ENCODE measurements at regions not wholly inside any gene's neighbourhood (a gene's known extent, or its start where the extent isn't known, plus 50 kb on each side); places are given as distances from the start of the nearest gene placed in this dataset.

- Histone ChIP-seq H3K36me3 (ENCODE audit: insufficient read depth, insufficient read length, low read length) (no peaks in the 10 kb centered on the region), H3K9me3 (ENCODE audit: insufficient read depth, low read length) (peaks cover 14% of the 10 kb centered on the region; the same call in 1 of the 2 replicates), H3K9ac (ENCODE audit: insufficient read length, low read depth) (no peak overlapping the region), H3K4me1 (ENCODE audit: insufficient read depth, insufficient read length) (no peaks in the 10 kb centered on the region), H3K4me3 (ENCODE audit: insufficient read length, low read depth) (no peak overlapping the region), H3K27me3 (ENCODE audit: insufficient read depth, insufficient read length) (no peaks in the 10 kb centered on the region)
- no peak for DNase-seq (ENCODE audit: low read depth, low spot score)
- TF ChIP-seq SUZ12 (IDR thresholded peaks at IDR 0.05; ENCODE audit: extremely low read depth, insufficient read depth, insufficient read length) (no peak), YY1 (IDR thresholded peaks at IDR 0.05; ENCODE audit: insufficient read depth, insufficient read length) (no peak), ZNF274 (IDR thresholded peaks at IDR 0.05; ENCODE audit: low read depth, low read length) (no peak)
These were observed 685.9 kb upstream of the LRRC4C start for GRCh38 chr11:42145311-42145710.

GRCh38 chr11:42161886-42162285, 702.4 kb upstream of the LRRC4C start:
- no peaks in the 10 kb centered on the region for H3K27me3 ChIP-seq (ENCODE audit: insufficient read depth, insufficient read length)
- no peak overlapping the region for H3K4me3 ChIP-seq (ENCODE audit: insufficient read length, low read depth)
- no peak for DNase-seq (ENCODE audit: low read depth, low spot score)
- no peaks in the 10 kb centered on the region for H3K4me1 ChIP-seq (ENCODE audit: insufficient read depth, insufficient read length)
- H3K9me3 ChIP-seq (ENCODE audit: insufficient read depth, low read length) = no peaks in the 10 kb centered on the region
- TF ChIP-seq SUZ12 (IDR thresholded peaks at IDR 0.05; ENCODE audit: extremely low read depth, insufficient read depth, insufficient read length) (no peak), YY1 (IDR thresholded peaks at IDR 0.05; ENCODE audit: insufficient read depth, insufficient read length) (no peak), ZNF274 (IDR thresholded peaks at IDR 0.05; ENCODE audit: low read depth, low read length) (no peak)
- H3K9ac ChIP-seq (ENCODE audit: insufficient read length, low read depth) = no peak overlapping the region
- H3K36me3 ChIP-seq (ENCODE audit: insufficient read depth, insufficient read length, low read length) = no peaks in the 10 kb centered on the region

DNA sequence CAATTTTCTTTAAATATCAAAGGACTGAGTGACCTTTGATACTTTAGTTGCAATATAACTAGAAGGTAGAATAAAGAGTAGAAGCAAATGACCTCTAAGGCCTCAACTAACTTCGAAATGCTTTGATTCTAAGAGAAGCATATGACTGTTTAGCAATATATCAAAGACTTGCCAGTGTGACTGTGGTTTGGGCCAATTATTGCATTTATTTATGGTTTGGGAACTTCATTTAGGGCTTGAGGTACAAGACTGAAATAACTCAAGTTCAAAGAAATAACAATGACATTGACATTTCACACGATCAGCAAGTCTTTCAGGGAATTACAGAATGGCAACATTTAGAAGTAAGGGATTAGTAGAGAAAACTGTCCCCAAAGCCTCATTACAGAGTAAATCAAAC, 709.7 kb upstream of the LRRC4C start:
- Histone ChIP-seq H3K9me3 (ENCODE audit: insufficient read depth, low read length) (no peaks in the 10 kb centered on the region), H3K4me1 (ENCODE audit: insufficient read depth, insufficient read length) (no peaks in the 10 kb centered on the region), H3K9ac (ENCODE audit: insufficient read length, low read depth) (no peak overlapping the region), H3K36me3 (ENCODE audit: insufficient read depth, insufficient read length, low read length) (no peaks in the 10 kb centered on the region), H3K4me3 (ENCODE audit: insufficient read length, low read depth) (no peak overlapping the region), H3K27me3 (ENCODE audit: insufficient read depth, insufficient read length) (no peaks in the 10 kb centered on the region)
- DNase-seq (ENCODE audit: low read depth, low spot score) = no peak
- TF ChIP-seq ZNF274 (IDR thresholded peaks at IDR 0.05; ENCODE audit: low read depth, low read length) (no peak), SUZ12 (IDR thresholded peaks at IDR 0.05; ENCODE audit: extremely low read depth, insufficient read depth, insufficient read length) (no peak), YY1 (IDR thresholded peaks at IDR 0.05; ENCODE audit: insufficient read depth, insufficient read length) (no peak)

GRCh38 chr11:42170601-42171000, 711.1 kb upstream of the LRRC4C start:
- no peak overlapping the region for H3K9ac ChIP-seq (ENCODE audit: insufficient read length, low read depth)
- no peaks in the 10 kb centered on the region for H3K9me3 ChIP-seq (ENCODE audit: insufficient read depth, low read length)
- H3K4me3 ChIP-seq (ENCODE audit: insufficient read length, low read depth) = no peak overlapping the region
- no peaks in the 10 kb centered on the region for H3K27me3 ChIP-seq (ENCODE audit: insufficient read depth, insufficient read length)
- no peak for TF ChIP-seq YY1 (IDR thresholded peaks at IDR 0.05; ENCODE audit: insufficient read depth, insufficient read length)
- TF ChIP-seq ZNF274 (IDR thresholded peaks at IDR 0.05; ENCODE audit: low read depth, low read length) = no peak
- TF ChIP-seq SUZ12 (IDR thresholded peaks at IDR 0.05; ENCODE audit: extremely low read depth, insufficient read depth, insufficient read length) = no peak
- DNase-seq (ENCODE audit: low read depth, low spot score) = no peak
- no peaks in the 10 kb centered on the region for H3K36me3 ChIP-seq (ENCODE audit: insufficient read depth, insufficient read length, low read length)
- no peaks in the 10 kb centered on the region for H3K4me1 ChIP-seq (ENCODE audit: insufficient read depth, insufficient read length)

GRCh38 chr11:42171046-42171445, 711.6 kb upstream of the LRRC4C start:
- Histone ChIP-seq H3K4me1 (ENCODE audit: insufficient read depth, insufficient read length) (no peaks in the 10 kb centered on the region), H3K27me3 (ENCODE audit: insufficient read depth, insufficient read length) (no peaks in the 10 kb centered on the region), H3K9ac (ENCODE audit: insufficient read length, low read depth) (no peak overlapping the region), H3K9me3 (ENCODE audit: insufficient read depth, low read length) (no peaks in the 10 kb centered on the region), H3K36me3 (ENCODE audit: insufficient read depth, insufficient read length, low read length) (no peaks in the 10 kb centered on the region), H3K4me3 (ENCODE audit: insufficient read length, low read depth) (no peak overlapping the region)
- TF ChIP-seq SUZ12 (IDR thresholded peaks at IDR 0.05; ENCODE audit: extremely low read depth, insufficient read depth, insufficient read length) = no peak
- TF ChIP-seq ZNF274 (IDR thresholded peaks at IDR 0.05; ENCODE audit: low read depth, low read length) = no peak
- no peak for TF ChIP-seq YY1 (IDR thresholded peaks at IDR 0.05; ENCODE audit: insufficient read depth, insufficient read length)
- no peak for DNase-seq (ENCODE audit: low read depth, low spot score)

GRCh38 chr11:42172441-42172840, 713.0 kb upstream of the LRRC4C start:
- Histone ChIP-seq H3K27me3 (ENCODE audit: insufficient read depth, insufficient read length) (no peaks in the 10 kb centered on the region), H3K9ac (ENCODE audit: insufficient read length, low read depth) (no peak overlapping the region), H3K4me1 (ENCODE audit: insufficient read depth, insufficient read length) (no peaks in the 10 kb centered on the region), H3K9me3 (ENCODE audit: insufficient read depth, low read length) (no peaks in the 10 kb centered on the region), H3K36me3 (ENCODE audit: insufficient read depth, insufficient read length, low read length) (no peaks in the 10 kb centered on the region), H3K4me3 (ENCODE audit: insufficient read length, low read depth) (no peak overlapping the region)
- no peak for DNase-seq (ENCODE audit: low read depth, low spot score)
- TF ChIP-seq ZNF274 (IDR thresholded peaks at IDR 0.05; ENCODE audit: low read depth, low read length) (no peak), YY1 (IDR thresholded peaks at IDR 0.05; ENCODE audit: insufficient read depth, insufficient read length) (no peak), SUZ12 (IDR thresholded peaks at IDR 0.05; ENCODE audit: extremely low read depth, insufficient read depth, insufficient read length) (no peak)

DNA sequence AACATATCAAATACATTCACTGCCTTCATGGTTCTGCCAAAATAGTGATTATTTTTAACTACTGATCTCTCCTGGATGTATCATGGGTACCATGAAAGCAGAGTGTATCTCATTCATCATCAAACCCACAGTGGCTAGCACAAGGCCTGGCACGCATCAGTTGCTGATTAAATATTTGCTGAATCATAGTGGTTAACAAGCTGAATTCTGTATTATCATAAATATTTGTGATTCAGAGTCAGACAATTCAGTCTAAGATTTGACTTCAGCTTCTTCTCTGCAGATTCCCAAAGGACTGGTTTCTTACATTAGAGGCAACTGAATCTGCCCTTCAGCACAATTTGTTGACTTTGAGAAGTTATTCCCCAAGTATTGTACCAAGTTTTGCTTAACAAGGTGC, 715.8 kb upstream of the LRRC4C start:
- H3K4me3 ChIP-seq (ENCODE audit: insufficient read length, low read depth) = no peak overlapping the region
- TF ChIP-seq SUZ12 (IDR thresholded peaks at IDR 0.05; ENCODE audit: extremely low read depth, insufficient read depth, insufficient read length) = no peak
- TF ChIP-seq ZNF274 (IDR thresholded peaks at IDR 0.05; ENCODE audit: low read depth, low read length) = no peak
- no peak for TF ChIP-seq YY1 (IDR thresholded peaks at IDR 0.05; ENCODE audit: insufficient read depth, insufficient read length)
- no peaks in the 10 kb centered on the region for H3K27me3 ChIP-seq (ENCODE audit: insufficient read depth, insufficient read length)
- H3K4me1 ChIP-seq (ENCODE audit: insufficient read depth, insufficient read length) = no peaks in the 10 kb centered on the region
- no peak for DNase-seq (ENCODE audit: low read depth, low spot score)
- H3K9me3 ChIP-seq (ENCODE audit: insufficient read depth, low read length) = no peaks in the 10 kb centered on the region
- no peak overlapping the region for H3K9ac ChIP-seq (ENCODE audit: insufficient read length, low read depth)
- H3K36me3 ChIP-seq (ENCODE audit: insufficient read depth, insufficient read length, low read length) = no peaks in the 10 kb centered on the region

Data from NT2/D1 (cell line).